WTC11 (cell line): ENCODE measurements at regions not wholly inside any gene's neighbourhood (a gene's known extent, or its start where the extent isn't known, plus 50 kb on each side); places are given as distances from the start of the nearest gene placed in this dataset.

Source experiments
- ELF4 ChIP-seq: sonication (generic); formaldehyde crosslinking; IDR thresholded peaks from 2 replicates; pipeline ENCODE4 v1.8.1; 2022; ENCODE audit warnings: low read depth, mild to moderate bottlenecking, moderate library complexity, missing genetic modification reagents
- GABPB1 ChIP-seq: sonication (generic); formaldehyde crosslinking; IDR thresholded peaks from 2 replicates; pipeline ENCODE4 v1.8.1; 2023; ENCODE audit warnings: mild to moderate bottlenecking, missing genetic modification reagents
- IRF2 ChIP-seq: sonication (generic); formaldehyde crosslinking; IDR thresholded peaks from 2 replicates; pipeline ENCODE4 v1.8.0; 2022; ENCODE audit warnings: low read depth, missing genetic modification reagents, borderline replicate concordance
- SP1 ChIP-seq: sonication (generic); formaldehyde crosslinking; conservative IDR thresholded peaks from 2 replicates; pipeline ENCODE4 v1.8.1; 2022; ENCODE audit warnings: missing genetic modification reagents
- TF ChIP-seq, protein P1 (sequence below): fragments of 200-600 bp; IDR thresholded peaks from 2 replicates; pipeline ENCODE4 v1.8.0; 2022; ENCODE audit warnings: antibody characterized with exemption
- TF ChIP-seq, protein P2 (sequence below): sonication (generic); formaldehyde crosslinking; IDR thresholded peaks from 2 replicates; pipeline ENCODE4 v1.8.0; 2022; ENCODE audit warnings: mild to moderate bottlenecking, missing genetic modification reagents

DNA sequence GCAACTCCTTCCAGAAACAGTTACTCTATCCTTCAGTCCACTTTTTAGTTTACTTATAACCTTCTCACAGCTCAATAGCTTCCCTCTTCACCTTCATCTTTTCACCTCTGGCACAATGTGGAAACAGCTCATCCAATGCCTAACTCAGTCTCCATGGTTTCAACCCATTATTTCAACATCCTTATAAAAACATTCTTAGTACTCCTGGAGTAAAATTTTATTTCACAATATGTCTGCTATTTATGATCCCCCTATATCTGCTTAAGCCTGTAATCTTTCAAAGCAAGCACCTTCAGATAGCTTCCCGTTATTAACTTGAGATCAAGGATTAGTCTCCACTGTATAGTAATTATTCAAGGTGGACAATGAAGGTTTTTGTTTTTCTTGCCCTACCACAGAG, 156.3 kb downstream of the GASK1B start:
- TF ChIP-seq IRF2 (CRISPR knock-in tag): no peak
- TF ChIP-seq GABPB1 (CRISPR knock-in tag): no peak
- TF ChIP-seq, protein P1, sequence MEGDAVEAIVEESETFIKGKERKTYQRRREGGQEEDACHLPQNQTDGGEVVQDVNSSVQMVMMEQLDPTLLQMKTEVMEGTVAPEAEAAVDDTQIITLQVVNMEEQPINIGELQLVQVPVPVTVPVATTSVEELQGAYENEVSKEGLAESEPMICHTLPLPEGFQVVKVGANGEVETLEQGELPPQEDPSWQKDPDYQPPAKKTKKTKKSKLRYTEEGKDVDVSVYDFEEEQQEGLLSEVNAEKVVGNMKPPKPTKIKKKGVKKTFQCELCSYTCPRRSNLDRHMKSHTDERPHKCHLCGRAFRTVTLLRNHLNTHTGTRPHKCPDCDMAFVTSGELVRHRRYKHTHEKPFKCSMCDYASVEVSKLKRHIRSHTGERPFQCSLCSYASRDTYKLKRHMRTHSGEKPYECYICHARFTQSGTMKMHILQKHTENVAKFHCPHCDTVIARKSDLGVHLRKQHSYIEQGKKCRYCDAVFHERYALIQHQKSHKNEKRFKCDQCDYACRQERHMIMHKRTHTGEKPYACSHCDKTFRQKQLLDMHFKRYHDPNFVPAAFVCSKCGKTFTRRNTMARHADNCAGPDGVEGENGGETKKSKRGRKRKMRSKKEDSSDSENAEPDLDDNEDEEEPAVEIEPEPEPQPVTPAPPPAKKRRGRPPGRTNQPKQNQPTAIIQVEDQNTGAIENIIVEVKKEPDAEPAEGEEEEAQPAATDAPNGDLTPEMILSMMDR: no peak
- no peak for TF ChIP-seq SP1 (CRISPR knock-in tag)
- TF ChIP-seq ELF4 (CRISPR knock-in tag): no peak
- TF ChIP-seq, protein P2, sequence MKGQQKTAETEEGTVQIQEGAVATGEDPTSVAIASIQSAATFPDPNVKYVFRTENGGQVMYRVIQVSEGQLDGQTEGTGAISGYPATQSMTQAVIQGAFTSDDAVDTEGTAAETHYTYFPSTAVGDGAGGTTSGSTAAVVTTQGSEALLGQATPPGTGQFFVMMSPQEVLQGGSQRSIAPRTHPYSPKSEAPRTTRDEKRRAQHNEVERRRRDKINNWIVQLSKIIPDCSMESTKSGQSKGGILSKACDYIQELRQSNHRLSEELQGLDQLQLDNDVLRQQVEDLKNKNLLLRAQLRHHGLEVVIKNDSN: no peak
